ENCODE measurements at regions not wholly inside any gene's neighbourhood (a gene's known extent, or its start where the extent isn't known, plus 50 kb on each side); places are given as distances from the start of the nearest gene placed in this dataset.

DNA sequence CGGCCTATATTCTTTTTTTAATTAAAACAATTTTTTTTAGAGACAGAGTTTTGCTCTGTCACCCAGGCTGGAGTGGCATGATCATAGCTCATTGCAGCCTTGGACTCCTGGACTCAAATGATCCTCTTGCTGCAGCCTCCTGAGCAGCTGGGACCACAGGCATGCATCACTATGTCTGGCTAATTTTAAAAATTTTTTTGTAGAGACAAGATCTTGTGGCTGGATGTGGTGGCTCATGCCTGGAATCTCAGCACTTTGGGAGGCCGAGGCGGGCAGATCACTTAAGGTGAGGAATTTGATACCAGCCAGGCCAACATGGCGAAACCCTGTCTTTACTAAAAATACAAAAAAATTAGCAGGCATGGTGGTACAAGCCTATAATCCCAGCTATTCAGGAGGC, 54.8 kb upstream of the MSI2 start:
- TF ChIP-seq, protein P1, sequence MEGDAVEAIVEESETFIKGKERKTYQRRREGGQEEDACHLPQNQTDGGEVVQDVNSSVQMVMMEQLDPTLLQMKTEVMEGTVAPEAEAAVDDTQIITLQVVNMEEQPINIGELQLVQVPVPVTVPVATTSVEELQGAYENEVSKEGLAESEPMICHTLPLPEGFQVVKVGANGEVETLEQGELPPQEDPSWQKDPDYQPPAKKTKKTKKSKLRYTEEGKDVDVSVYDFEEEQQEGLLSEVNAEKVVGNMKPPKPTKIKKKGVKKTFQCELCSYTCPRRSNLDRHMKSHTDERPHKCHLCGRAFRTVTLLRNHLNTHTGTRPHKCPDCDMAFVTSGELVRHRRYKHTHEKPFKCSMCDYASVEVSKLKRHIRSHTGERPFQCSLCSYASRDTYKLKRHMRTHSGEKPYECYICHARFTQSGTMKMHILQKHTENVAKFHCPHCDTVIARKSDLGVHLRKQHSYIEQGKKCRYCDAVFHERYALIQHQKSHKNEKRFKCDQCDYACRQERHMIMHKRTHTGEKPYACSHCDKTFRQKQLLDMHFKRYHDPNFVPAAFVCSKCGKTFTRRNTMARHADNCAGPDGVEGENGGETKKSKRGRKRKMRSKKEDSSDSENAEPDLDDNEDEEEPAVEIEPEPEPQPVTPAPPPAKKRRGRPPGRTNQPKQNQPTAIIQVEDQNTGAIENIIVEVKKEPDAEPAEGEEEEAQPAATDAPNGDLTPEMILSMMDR (IDR thresholded peaks at IDR 0.05), result no peak
- TF ChIP-seq POLR2A (IDR thresholded peaks at IDR 0.05), result no peak
